Spinal cord (tissue), 9 donors: ENCODE measurements at regions not wholly inside any gene's neighbourhood (a gene's known extent, or its start where the extent isn't known, plus 50 kb on each side); places are given as distances from the start of the nearest gene placed in this dataset.

ENCODE experiments used
- DNase-seq, 6 donors: peaks; one replicate each; pipeline versions ENCODE4 v3.0.0 to v3.0.0-alpha.2; 2013 to 2015; ENCODE audit warnings: low spot score in 6 of 6, low read depth in 4 of 6
- H3K27ac ChIP-seq: one replicate; pipeline ENCODE4 v1.5.1; 2013; ENCODE audit warnings: low read depth, low read length, control low read depth
- H3K27me3 ChIP-seq: one replicate; pipeline ENCODE4 v1.6.1; 2013; ENCODE audit warnings: low read length; ENCODE audit not compliant: control insufficient read depth, insufficient read depth
- H3K36me3 ChIP-seq: one replicate; pipeline ENCODE4 v1.6.1; 2013; ENCODE audit warnings: low read length; ENCODE audit not compliant: control insufficient read depth, insufficient read depth
- H3K4me1 ChIP-seq: one replicate; pipeline ENCODE4 v1.6.1; 2013; ENCODE audit warnings: low read length; ENCODE audit not compliant: control insufficient read depth, insufficient read depth
- H3K4me3 ChIP-seq: one replicate; pipeline ENCODE4 v1.5.1; 2013; ENCODE audit warnings: low read depth, low read length, control low read depth
- H3K9me3 ChIP-seq: one replicate; pipeline ENCODE4 v1.6.1; 2013; ENCODE audit warnings: low read length; ENCODE audit not compliant: control insufficient read depth, insufficient read depth
- WGBS: methylation state at CpG from one replicate; pipeline ENCODE4 v1.1.5; 2013; ENCODE audit warnings: missing lambda C conversion rate; ENCODE audit not compliant: insufficient coverage; 5-methylcytosine and 5-hydroxymethylcytosine counted together
- donor health status: healthy.

DNA sequence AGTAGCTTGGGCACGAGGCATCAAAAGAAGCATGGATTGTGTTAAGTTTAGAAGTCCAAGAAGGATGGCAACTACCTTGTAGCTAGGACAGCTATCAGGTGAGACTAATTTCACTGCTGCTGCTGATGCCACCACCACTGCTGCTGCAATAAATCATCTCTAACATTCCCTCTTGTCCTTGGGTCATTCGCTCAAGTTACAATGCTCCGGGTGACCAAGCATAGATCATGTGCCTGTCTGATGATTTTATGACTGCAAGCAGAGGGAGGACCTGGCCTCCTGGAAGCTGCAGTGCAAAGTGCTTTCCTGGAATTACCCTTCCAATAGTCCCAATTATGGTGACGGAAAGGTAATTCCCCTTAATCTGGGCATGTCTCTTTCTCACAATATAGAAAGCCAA is 334.4 kb downstream of the PRELID2 start:
- Histone ChIP-seq H3K36me3 (no peaks in the 10 kb centered on the region), H3K9me3 (no peaks in the 10 kb centered on the region), H3K27ac (no peak overlapping the region), H3K4me1 (no peaks in the 10 kb centered on the region), H3K27me3 (no peaks in the 10 kb centered on the region), H3K4me3 (no peak overlapping the region)
- WGBS = 79% methylated on average over 3 of the region's 4 CpGs
- no peak for DNase-seq

GRCh38 chr5:145499483-145499882 is 335.7 kb downstream of the PRELID2 start:
- Histone ChIP-seq H3K4me1 (no peaks in the 10 kb centered on the region), H3K27ac (no peak overlapping the region), H3K36me3 (no peaks in the 10 kb centered on the region), H3K9me3 (no peaks in the 10 kb centered on the region), H3K4me3 (no peak overlapping the region), H3K27me3 (no peaks in the 10 kb centered on the region)
- no peak for DNase-seq
- 14% methylated on average over 2 of the region's 4 CpGs for WGBS

DNA sequence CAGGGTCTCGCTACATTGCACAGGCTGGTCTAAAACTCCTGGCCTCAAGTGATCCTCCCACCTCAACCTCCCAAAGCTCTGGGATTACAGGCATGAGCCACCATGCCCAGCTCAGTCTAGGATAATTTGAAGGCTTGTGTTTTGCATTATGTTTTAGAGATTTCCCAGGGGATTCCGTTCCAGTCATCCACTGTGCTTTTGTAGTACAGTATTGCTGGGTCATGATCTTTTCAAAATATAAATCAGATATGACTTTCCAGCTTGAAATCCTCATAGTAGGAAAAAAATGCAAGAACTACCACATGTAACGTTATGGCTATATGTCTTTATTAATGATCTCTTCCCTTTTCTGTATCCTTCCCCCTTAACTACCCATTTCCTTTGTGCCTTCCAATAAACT is 338.1 kb downstream of the PRELID2 start:
- H3K4me3 ChIP-seq = no peak overlapping the region
- no peaks in the 10 kb centered on the region for H3K9me3 ChIP-seq
- H3K27me3 ChIP-seq = no peaks in the 10 kb centered on the region
- no peaks in the 10 kb centered on the region for H3K4me1 ChIP-seq
- H3K27ac ChIP-seq = no peak overlapping the region
- no peak for DNase-seq
- H3K36me3 ChIP-seq = no peaks in the 10 kb centered on the region
- WGBS = 100% methylated on average over 1 of the region's 3 CpGs

DNA sequence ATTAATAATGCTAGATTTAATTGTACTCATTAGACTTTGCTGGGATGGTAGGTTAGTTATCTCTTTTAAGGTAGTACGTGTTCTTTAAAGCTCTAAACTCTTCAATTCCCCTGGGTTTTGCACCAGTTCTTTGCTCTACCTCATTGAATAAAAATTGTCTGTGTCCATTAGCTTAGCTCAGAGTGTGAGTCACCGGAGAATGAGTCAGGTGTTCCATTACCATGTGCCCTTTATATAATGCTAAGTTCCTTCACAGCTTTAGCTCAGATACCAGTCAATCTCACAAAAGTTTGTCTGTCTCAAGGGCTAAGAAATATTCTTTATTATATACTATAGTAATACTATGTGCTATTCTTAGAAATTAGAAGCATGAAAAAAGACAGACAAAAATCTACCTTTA is 339.4 kb downstream of the PRELID2 start:
- Histone ChIP-seq H3K9me3 (no peaks in the 10 kb centered on the region), H3K27ac (no peak overlapping the region), H3K27me3 (no peaks in the 10 kb centered on the region), H3K4me3 (no peak overlapping the region), H3K36me3 (no peaks in the 10 kb centered on the region), H3K4me1 (no peaks in the 10 kb centered on the region)
- DNase-seq = no peak
- WGBS = no CpG with 5 or more reads among the region's 2 CpGs

- H3K36me3 ChIP-seq = no peaks in the 10 kb centered on the region
- no peak overlapping the region for H3K27ac ChIP-seq
- H3K27me3 ChIP-seq = no peaks in the 10 kb centered on the region
- peak in 1 of 6 donors; percentile 68 for DNase-seq
- H3K4me3 ChIP-seq = no peak overlapping the region
- no peaks in the 10 kb centered on the region for H3K4me1 ChIP-seq
- no peaks in the 10 kb centered on the region for H3K9me3 ChIP-seq
- WGBS = no CpG with 5 or more reads among the region's 1 CpG
Observed at GRCh38 chr5:145495196-145495595, 339.9 kb downstream of the PRELID2 start.

GRCh38 chr5:145493435-145493834 is 341.7 kb downstream of the PRELID2 start:
- Histone ChIP-seq H3K4me3 (no peak overlapping the region), H3K9me3 (no peaks in the 10 kb centered on the region)
- 88% methylated on average over 3 of the region's 3 CpGs for WGBS

GRCh38 chr5:145489516-145489915 is 345.6 kb downstream of the PRELID2 start:
- Histone ChIP-seq H3K27me3 (no peaks in the 10 kb centered on the region), H3K9me3 (no peaks in the 10 kb centered on the region), H3K36me3 (no peaks in the 10 kb centered on the region), H3K4me3 (no peak overlapping the region), H3K4me1 (no peaks in the 10 kb centered on the region), H3K27ac (no peak overlapping the region)
- peak in 1 of 6 donors; percentile 61 for DNase-seq
- WGBS = 63% methylated on average over 1 of the region's 3 CpGs

More at GRCh38 chr5:145493435-145493834, 341.7 kb downstream of the PRELID2 start:
- no peak overlapping the region for H3K27ac ChIP-seq
- no peaks in the 10 kb centered on the region for H3K36me3 ChIP-seq
- H3K27me3 ChIP-seq = no peaks in the 10 kb centered on the region
- DNase-seq = no peak
- no peaks in the 10 kb centered on the region for H3K4me1 ChIP-seq

DNA sequence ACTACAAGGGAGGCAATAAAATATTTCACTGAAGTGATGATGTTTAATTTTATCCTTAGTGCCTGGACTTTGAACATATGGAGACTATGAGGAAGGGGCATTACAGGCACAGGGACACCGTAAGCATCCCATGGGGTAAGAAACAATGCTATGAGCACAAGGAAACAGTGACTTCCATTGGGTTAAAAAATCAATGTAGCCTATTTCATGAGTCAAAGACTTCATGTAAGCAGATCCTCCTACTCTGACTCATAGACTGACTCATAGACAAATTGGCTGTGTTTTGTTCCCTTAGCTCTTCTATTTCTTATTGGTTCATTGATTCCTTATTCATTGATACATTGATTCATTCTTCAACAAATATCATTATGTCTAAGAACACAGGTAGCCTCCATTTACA is 351.0 kb downstream of the PRELID2 start:
- no peak for DNase-seq
- Histone ChIP-seq H3K36me3 (no peaks in the 10 kb centered on the region), H3K27me3 (no peaks in the 10 kb centered on the region), H3K9me3 (no peaks in the 10 kb centered on the region), H3K4me3 (no peak overlapping the region), H3K27ac (no peak overlapping the region), H3K4me1 (no peaks in the 10 kb centered on the region)
- WGBS = 86% methylated on average over 1 of the region's 1 CpG

GRCh38 chr5:145483212-145483611 is 351.9 kb downstream of the PRELID2 start:
- no peaks in the 10 kb centered on the region for H3K36me3 ChIP-seq
- no peaks in the 10 kb centered on the region for H3K4me1 ChIP-seq
- no peak for DNase-seq
- no peak overlapping the region for H3K27ac ChIP-seq
- no peaks in the 10 kb centered on the region for H3K27me3 ChIP-seq
- no peak overlapping the region for H3K4me3 ChIP-seq
- no peaks in the 10 kb centered on the region for H3K9me3 ChIP-seq

DNA sequence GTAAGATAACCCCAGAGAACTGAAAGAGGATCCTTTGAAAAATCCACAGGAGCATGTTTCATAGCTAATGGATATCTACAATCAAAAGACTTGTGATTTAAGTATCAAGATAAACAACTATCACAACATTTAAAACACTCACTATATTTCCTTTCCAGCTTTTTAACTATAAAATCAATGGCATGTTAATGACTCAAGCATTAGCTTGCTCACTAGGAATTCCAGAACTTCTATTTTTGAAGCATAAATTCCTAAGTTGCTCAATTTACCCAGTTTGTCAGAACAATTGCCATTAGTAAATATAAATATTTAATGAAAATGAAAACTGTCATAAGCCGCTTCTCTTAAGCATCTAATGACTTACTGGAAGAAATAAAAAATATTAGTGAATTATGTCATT is 355.3 kb downstream of the PRELID2 start:
- Histone ChIP-seq H3K9me3 (no peaks in the 10 kb centered on the region), H3K4me3 (no peak overlapping the region), H3K4me1 (no peaks in the 10 kb centered on the region), H3K27me3 (no peaks in the 10 kb centered on the region), H3K36me3 (no peaks in the 10 kb centered on the region), H3K27ac (no peak overlapping the region)
- DNase-seq = no peak
- WGBS = no CpG with 5 or more reads among the region's 1 CpG
